A549 (cell line): ENCODE measurements at regions not wholly inside any gene's neighbourhood (a gene's known extent, or its start where the extent isn't known, plus 50 kb on each side); places are given as distances from the start of the nearest gene placed in this dataset.

Experiments used
- ATAC-seq, 2 experiments: fragments of 200-7000 bp in 1 of 2; fragments of >200 bp in 1 of 2; cut with Nextera tagmentation in 1 of 2; cut with Tn5 transposase in 1 of 2; 3 replicates each; pipeline versions ENCODE4 v1.8.0 to v1.9.1; 2018 to 2020; ENCODE audit warnings: mild to moderate bottlenecking in 1 of 2, moderate library complexity in 1 of 2
- CTCF ChIA-PET: fragments of 300-600 bp; sonication (Branson Sonifier 250); formaldehyde crosslinking; extraction: SDS; loops from one replicate; lab custom pipeline; 2021; ENCODE audit warnings: antibody characterized with exemption, inconsistent platforms; lab: Yijun Ruan, JAX
- POLR2A ChIA-PET: fragments of 350-600 bp; formaldehyde crosslinking; extraction: SDS; loops from one replicate; lab custom pipeline; 2021; ENCODE audit warnings: antibody characterized with exemption, inconsistent platforms; lab: Yijun Ruan, JAX
- DNase-seq, 2 experiments: peaks; one replicate each; pipeline versions ENCODE4 v3.0.0 to v3.0.0-alpha.2; 2011 to 2016; ENCODE audit warnings: low read depth in 1 of 2, low spot score in 1 of 2
- FAIRE-seq: peaks from 2 replicates; lab custom pipeline; 2011; peaks lifted over from hg19 to GRCh38; lab: Jason Lieb, UNC
- H3K27ac ChIP-seq, 2 experiments: fragments of >200 bp; sonication (Bioruptor Twin); formaldehyde crosslinking; 3 replicates each; pipeline ENCODE4 v1.5.1; 2016 to 2017
- H3K4me1 ChIP-seq: fragments of >200 bp; sonication (Bioruptor Twin); formaldehyde crosslinking; 3 replicates; pipeline ENCODE4 v1.6.1; 2016
- H3K4me2 ChIP-seq: fragments of >200 bp; sonication (Bioruptor Twin); formaldehyde crosslinking; 3 replicates; pipeline ENCODE4 v1.6.1; 2016
- H3K4me3 ChIP-seq: fragments of >200 bp; sonication (Bioruptor Twin); formaldehyde crosslinking; 3 replicates; pipeline ENCODE4 v1.5.1; 2016
- H3K9me3 ChIP-seq: fragments of >200 bp; sonication (Bioruptor Twin); formaldehyde crosslinking; 3 replicates; pipeline ENCODE4 v1.6.1; 2016
- CBX8 ChIP-seq: fragments of 200-600 bp; sonication (generic); IDR thresholded peaks from 2 replicates; pipeline ENCODE4 v1.6.1; 2016
- CHD4 ChIP-seq: fragments of 200-600 bp; sonication (generic); IDR thresholded peaks from 2 replicates; pipeline ENCODE4 v1.6.1; 2016; ENCODE audit warnings: antibody characterized with exemption, mild to moderate bottlenecking, borderline replicate concordance
- EHMT2 ChIP-seq: fragments of 200-600 bp; sonication (generic); IDR thresholded peaks from 2 replicates; pipeline ENCODE4 v1.6.1; 2016; ENCODE audit warnings: antibody characterized with exemption, low read depth, mild to moderate bottlenecking, moderate library complexity
- EP300 ChIP-seq, 2 experiments: fragments of >200 bp; sonication (Bioruptor Twin); formaldehyde crosslinking; IDR thresholded peaks; 2 replicates in 1 of 2; 3 replicates in 1 of 2; pipeline ENCODE4 v1.6.1; 2016 to 2017
- FOSB ChIP-seq: fragments of 250-450 bp; sonication (Bioruptor Pico); IDR thresholded peaks from 2 replicates; pipeline ENCODE4 v1.5.0; 2020; ENCODE audit warnings: mild to moderate bottlenecking, moderate library complexity
- FOSL2 ChIP-seq, 2 experiments: fragments of 450-650 bp in 1 of 2; fragments of >200 bp in 1 of 2; sonication (Bioruptor Twin) in 1 of 2; formaldehyde crosslinking; IDR thresholded peaks; 2 replicates each; pipeline versions ENCODE4 v1.5.0 to v1.6.1; 2016 to 2020; ENCODE audit warnings: mild to moderate bottlenecking in 1 of 2, moderate library complexity in 1 of 2
- HEYL ChIP-seq: fragments of 250-450 bp; sonication (Bioruptor Pico); IDR thresholded peaks from 2 replicates; pipeline ENCODE4 v1.8.0; 2021; ENCODE audit warnings: mild to moderate bottlenecking, moderate library complexity
- HOXB5 ChIP-seq: fragments of 250-450 bp; sonication (Bioruptor Pico); IDR thresholded peaks from 2 replicates; pipeline ENCODE4 v1.5.0; 2020; ENCODE audit warnings: mild to moderate bottlenecking, moderate library complexity
- JUNB ChIP-seq: fragments of >200 bp; sonication (Bioruptor Twin); formaldehyde crosslinking; IDR thresholded peaks from 2 replicates; pipeline ENCODE4 v1.6.1; 2016
- KDM1A ChIP-seq: fragments of 200-600 bp; sonication (generic); IDR thresholded peaks from 2 replicates; pipeline ENCODE4 v1.6.1; 2016; ENCODE audit warnings: low read depth, mild to moderate bottlenecking
- MAFK ChIP-seq: fragments of 450-650 bp; IDR thresholded peaks from 2 replicates; pipeline ENCODE4 v1.6.1; 2014; ENCODE audit not compliant: partially characterized antibody
- NFE2L2 ChIP-seq: fragments of 150-350 bp; conservative IDR thresholded peaks from 2 replicates; pipeline ENCODE4 v1.6.1; 2014; ENCODE audit warnings: low read length
- NPAS2 ChIP-seq: fragments of 250-450 bp; sonication (Bioruptor Pico); IDR thresholded peaks from 2 replicates; pipeline ENCODE4 v1.8.0; 2022; ENCODE audit warnings: mild to moderate bottlenecking, moderate library complexity, borderline replicate concordance
- PHF8 ChIP-seq: fragments of 200-600 bp; sonication (generic); IDR thresholded peaks from 2 replicates; pipeline ENCODE4 v1.6.1; 2016; ENCODE audit warnings: low read depth, mild to moderate bottlenecking, antibody characterized with exemption, moderate library complexity, borderline replicate concordance
- POLR2A ChIP-seq: IDR thresholded peaks from 2 replicates; pipeline ENCODE4 v1.6.1; 2012; ENCODE audit warnings: mild to moderate bottlenecking, low read length
- RAD21 ChIP-seq, 2 experiments: fragments of >200 bp in 1 of 2; sonication (Bioruptor Twin) in 1 of 2; formaldehyde crosslinking in 1 of 2; IDR thresholded peaks in 1 of 2; conservative IDR thresholded peaks in 1 of 2; 2 replicates in 1 of 2; 3 replicates in 1 of 2; pipeline ENCODE4 v1.6.1; 2012 to 2018; ENCODE audit warnings: inconsistent platforms in 1 of 2
- RARB ChIP-seq: fragments of 250-450 bp; sonication (Bioruptor Pico); IDR thresholded peaks from 2 replicates; pipeline ENCODE4 v1.8.0; 2021; ENCODE audit warnings: mild to moderate bottlenecking, moderate library complexity
- RCOR1 ChIP-seq: fragments of 150-350 bp; IDR thresholded peaks from 2 replicates; pipeline ENCODE4 v1.6.1; 2014; ENCODE audit warnings: antibody characterized with exemption, low read length, low read depth
- RNF2 ChIP-seq: fragments of 200-600 bp; sonication (generic); IDR thresholded peaks from 2 replicates; pipeline ENCODE4 v1.6.1; 2016; ENCODE audit warnings: low read depth, mild to moderate bottlenecking, antibody characterized with exemption, moderate library complexity, borderline replicate concordance
- SMC3 ChIP-seq: fragments of >200 bp; sonication (Bioruptor Twin); formaldehyde crosslinking; IDR thresholded peaks from 3 replicates; pipeline ENCODE4 v1.6.1; 2018; ENCODE audit warnings: inconsistent platforms
- TFCP2L1 ChIP-seq: fragments of 250-450 bp; sonication (Bioruptor Pico); IDR thresholded peaks from 2 replicates; pipeline ENCODE4 v1.5.0; 2021; ENCODE audit warnings: mild to moderate bottlenecking
- ZFP36 ChIP-seq: fragments of 450-650 bp; IDR thresholded peaks from 2 replicates; pipeline ENCODE4 v1.6.1; 2014; ENCODE audit warnings: borderline replicate concordance; ENCODE audit not compliant: partially characterized antibody
- WGBS: methylation state at CpG from one replicate; pipeline ENCODE4 v1.1.6; 2017; ENCODE audit errors: missing lambda C conversion rate; 5-methylcytosine and 5-hydroxymethylcytosine counted together
- TF ChIP-seq, protein P1 (sequence below): fragments of >200 bp; sonication (Bioruptor Twin); formaldehyde crosslinking; IDR thresholded peaks from 3 replicates; pipeline ENCODE4 v1.6.1; 2016
- TF ChIP-seq, protein P2 (sequence below): fragments of 150-350 bp; IDR thresholded peaks from 2 replicates; pipeline ENCODE4 v1.6.1; 2014; ENCODE audit warnings: low read depth, mild to moderate bottlenecking, low read length
- TF ChIP-seq, protein P3 (sequence below): fragments of >200 bp; sonication (Bioruptor Twin); formaldehyde crosslinking; IDR thresholded peaks from 3 replicates; pipeline ENCODE4 v1.5.1; 2016
- TF ChIP-seq, protein P4 (sequence below): fragments of >200 bp; sonication (Bioruptor Twin); formaldehyde crosslinking; IDR thresholded peaks from 2 replicates; pipeline ENCODE4 v1.6.1; 2016

DNA sequence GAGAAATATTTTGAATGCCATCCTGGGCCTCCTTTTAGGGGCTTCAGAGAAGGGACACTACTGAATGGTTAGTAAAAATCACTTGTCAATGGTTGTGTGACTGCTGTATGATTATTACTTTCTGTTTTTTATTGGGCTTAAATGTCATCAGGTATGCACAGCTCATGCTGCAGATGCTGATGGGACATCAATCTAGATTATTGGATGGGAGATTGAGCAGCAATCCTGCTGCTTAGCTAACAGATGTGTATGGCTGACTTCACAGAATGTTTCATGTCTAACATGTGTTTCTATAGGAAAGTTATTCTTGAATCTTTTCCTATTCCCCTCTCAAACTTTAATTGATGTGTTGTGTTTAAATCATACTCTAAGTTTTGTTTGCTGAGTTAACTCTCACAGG lies 166.8 kb downstream of the RMST start:
- ChIA-PET CTCF (no interaction called here), POLR2A (no interaction called here)
- no peak for FAIRE-seq
- Histone ChIP-seq H3K27ac (no peak overlapping the region), H3K9me3 (no peaks in the 10 kb centered on the region), H3K4me1 (no peaks in the 10 kb centered on the region), H3K4me2 (no peak overlapping the region), H3K4me3 (no peak overlapping the region)
- no peak for DNase-seq
- ATAC-seq: no peak
- no peak for TF ChIP-seq NFE2L2
- TF ChIP-seq FOSL2 (IDR thresholded peaks at IDR 0.05): no peak
- TF ChIP-seq FOSL2 (CRISPR knock-in tag; IDR thresholded peaks at IDR 0.05): no peak
- no peak for TF ChIP-seq JUNB
- TF ChIP-seq, protein P1, sequence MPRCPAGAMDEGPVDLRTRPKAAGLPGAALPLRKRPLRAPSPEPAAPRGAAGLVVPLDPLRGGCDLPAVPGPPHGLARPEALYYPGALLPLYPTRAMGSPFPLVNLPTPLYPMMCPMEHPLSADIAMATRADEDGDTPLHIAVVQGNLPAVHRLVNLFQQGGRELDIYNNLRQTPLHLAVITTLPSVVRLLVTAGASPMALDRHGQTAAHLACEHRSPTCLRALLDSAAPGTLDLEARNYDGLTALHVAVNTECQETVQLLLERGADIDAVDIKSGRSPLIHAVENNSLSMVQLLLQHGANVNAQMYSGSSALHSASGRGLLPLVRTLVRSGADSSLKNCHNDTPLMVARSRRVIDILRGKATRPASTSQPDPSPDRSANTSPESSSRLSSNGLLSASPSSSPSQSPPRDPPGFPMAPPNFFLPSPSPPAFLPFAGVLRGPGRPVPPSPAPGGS: no peak
- TF ChIP-seq MAFK: no peak
- no peak for TF ChIP-seq EHMT2
- TF ChIP-seq HOXB5 (CRISPR knock-in tag): no peak
- TF ChIP-seq, protein P2, sequence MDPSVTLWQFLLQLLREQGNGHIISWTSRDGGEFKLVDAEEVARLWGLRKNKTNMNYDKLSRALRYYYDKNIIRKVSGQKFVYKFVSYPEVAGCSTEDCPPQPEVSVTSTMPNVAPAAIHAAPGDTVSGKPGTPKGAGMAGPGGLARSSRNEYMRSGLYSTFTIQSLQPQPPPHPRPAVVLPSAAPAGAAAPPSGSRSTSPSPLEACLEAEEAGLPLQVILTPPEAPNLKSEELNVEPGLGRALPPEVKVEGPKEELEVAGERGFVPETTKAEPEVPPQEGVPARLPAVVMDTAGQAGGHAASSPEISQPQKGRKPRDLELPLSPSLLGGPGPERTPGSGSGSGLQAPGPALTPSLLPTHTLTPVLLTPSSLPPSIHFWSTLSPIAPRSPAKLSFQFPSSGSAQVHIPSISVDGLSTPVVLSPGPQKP: no peak
- TF ChIP-seq EP300 (IDR thresholded peaks at IDR 0.05): no peak
- no peak for TF ChIP-seq HEYL (CRISPR knock-in tag)
- TF ChIP-seq ZFP36: no peak
- no peak for TF ChIP-seq NPAS2 (CRISPR knock-in tag)
- no peak for TF ChIP-seq CBX8
- no peak for TF ChIP-seq PHF8
- TF ChIP-seq, protein P3, sequence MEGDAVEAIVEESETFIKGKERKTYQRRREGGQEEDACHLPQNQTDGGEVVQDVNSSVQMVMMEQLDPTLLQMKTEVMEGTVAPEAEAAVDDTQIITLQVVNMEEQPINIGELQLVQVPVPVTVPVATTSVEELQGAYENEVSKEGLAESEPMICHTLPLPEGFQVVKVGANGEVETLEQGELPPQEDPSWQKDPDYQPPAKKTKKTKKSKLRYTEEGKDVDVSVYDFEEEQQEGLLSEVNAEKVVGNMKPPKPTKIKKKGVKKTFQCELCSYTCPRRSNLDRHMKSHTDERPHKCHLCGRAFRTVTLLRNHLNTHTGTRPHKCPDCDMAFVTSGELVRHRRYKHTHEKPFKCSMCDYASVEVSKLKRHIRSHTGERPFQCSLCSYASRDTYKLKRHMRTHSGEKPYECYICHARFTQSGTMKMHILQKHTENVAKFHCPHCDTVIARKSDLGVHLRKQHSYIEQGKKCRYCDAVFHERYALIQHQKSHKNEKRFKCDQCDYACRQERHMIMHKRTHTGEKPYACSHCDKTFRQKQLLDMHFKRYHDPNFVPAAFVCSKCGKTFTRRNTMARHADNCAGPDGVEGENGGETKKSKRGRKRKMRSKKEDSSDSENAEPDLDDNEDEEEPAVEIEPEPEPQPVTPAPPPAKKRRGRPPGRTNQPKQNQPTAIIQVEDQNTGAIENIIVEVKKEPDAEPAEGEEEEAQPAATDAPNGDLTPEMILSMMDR: no peak
- no peak for TF ChIP-seq CHD4
- TF ChIP-seq SMC3: no peak

DNA sequence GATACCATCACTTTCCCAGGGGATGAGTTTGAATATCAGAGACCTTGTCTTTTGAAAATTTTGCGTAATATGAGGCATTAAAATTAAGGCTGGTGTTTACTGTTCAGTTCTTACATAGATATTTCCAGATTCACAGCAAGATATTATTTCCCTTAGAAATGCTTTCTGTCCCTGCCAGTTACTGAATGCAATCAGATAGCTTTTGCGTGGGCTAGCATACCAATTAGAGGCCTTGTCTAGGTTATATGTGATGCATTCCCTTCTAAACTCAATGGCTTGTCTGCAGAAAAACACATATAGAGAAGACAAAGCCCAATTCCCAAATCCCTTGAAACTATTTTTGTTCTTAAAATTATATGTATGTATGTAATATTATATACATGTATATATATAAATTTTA lies 167.8 kb downstream of the RMST start:
- ChIA-PET CTCF (no interaction called here), POLR2A (no interaction called here)
- FAIRE-seq: no peak

More for the DNA sequence above, 167.8 kb downstream of the RMST start:
- ATAC-seq (no peak), DNase-seq (no peak)
- WGBS: 44% methylated on average over 2 of the region's 2 CpGs
- Histone ChIP-seq H3K4me2 (no peak overlapping the region), H3K4me1 (no peaks in the 10 kb centered on the region), H3K27ac (no peak overlapping the region), H3K9me3 (no peaks in the 10 kb centered on the region), H3K4me3 (no peak overlapping the region)
- no peak for TF ChIP-seq RARB (CRISPR knock-in tag)
- TF ChIP-seq FOSB (CRISPR knock-in tag): no peak
- TF ChIP-seq FOSL2 (IDR thresholded peaks at IDR 0.05): no peak
- no peak for TF ChIP-seq FOSL2 (CRISPR knock-in tag; IDR thresholded peaks at IDR 0.05)
- no peak for TF ChIP-seq NPAS2 (CRISPR knock-in tag)
- TF ChIP-seq, protein P4, sequence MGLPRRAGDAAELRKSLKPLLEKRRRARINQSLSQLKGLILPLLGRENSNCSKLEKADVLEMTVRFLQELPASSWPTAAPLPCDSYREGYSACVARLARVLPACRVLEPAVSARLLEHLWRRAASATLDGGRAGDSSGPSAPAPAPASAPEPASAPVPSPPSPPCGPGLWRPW: no peak
- no peak for TF ChIP-seq RCOR1
- no peak for TF ChIP-seq RAD21 (conservative IDR thresholded peaks at IDR 0.05 in 1 of 2, IDR thresholded peaks at IDR 0.05 in 1 of 2)
- no peak for TF ChIP-seq CHD4
- TF ChIP-seq RNF2: no peak
- no peak for TF ChIP-seq POLR2A
- no peak for TF ChIP-seq TFCP2L1 (CRISPR knock-in tag)
- TF ChIP-seq MAFK: no peak
- TF ChIP-seq NFE2L2: no peak
- no peak for TF ChIP-seq KDM1A
